Testis (tissue), 2 donors: ENCODE measurements at regions not wholly inside any gene's neighbourhood (a gene's known extent, or its start where the extent isn't known, plus 50 kb on each side); places are given as distances from the start of the nearest gene placed in this dataset.

Source experiments
- POLR2A ChIP-seq: fragments of 450-650 bp; IDR thresholded peaks from one replicate; pipeline ENCODE4 v1.6.1; 2017; ENCODE audit warnings: antibody characterized with exemption, mild to moderate bottlenecking, moderate library complexity
- TF ChIP-seq, protein P1 (sequence below), 3 experiments: fragments of 450-650 bp in 2 of 3; fragments of 200-600 bp in 1 of 3; sonication (generic) in 1 of 3; IDR thresholded peaks; one replicate each; pipeline ENCODE4 v1.5.1; 2016 to 2019; ENCODE audit warnings: antibody characterized with exemption in 3 of 3, mild to moderate bottlenecking in 2 of 3, moderate library complexity in 1 of 3

DNA sequence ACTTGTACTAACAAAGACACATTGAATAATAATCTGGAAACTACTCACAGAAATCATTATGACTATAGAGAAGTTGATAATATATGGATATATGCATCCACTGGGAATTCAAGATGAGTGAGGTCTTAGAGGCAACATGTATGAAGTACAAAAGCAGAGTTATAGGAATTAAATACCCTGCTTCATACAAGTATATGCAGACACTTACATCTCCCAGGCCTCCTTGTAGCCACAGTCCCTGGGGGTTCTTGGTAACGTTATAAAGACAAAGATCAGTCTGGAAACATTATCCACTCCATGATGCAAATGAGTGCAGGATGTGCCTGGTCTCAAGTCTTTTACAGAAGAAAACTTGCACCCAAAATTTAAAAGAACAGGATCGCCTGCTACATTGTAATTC lies 92.4 kb upstream of the ANXA1 start:
- TF ChIP-seq, protein P1, sequence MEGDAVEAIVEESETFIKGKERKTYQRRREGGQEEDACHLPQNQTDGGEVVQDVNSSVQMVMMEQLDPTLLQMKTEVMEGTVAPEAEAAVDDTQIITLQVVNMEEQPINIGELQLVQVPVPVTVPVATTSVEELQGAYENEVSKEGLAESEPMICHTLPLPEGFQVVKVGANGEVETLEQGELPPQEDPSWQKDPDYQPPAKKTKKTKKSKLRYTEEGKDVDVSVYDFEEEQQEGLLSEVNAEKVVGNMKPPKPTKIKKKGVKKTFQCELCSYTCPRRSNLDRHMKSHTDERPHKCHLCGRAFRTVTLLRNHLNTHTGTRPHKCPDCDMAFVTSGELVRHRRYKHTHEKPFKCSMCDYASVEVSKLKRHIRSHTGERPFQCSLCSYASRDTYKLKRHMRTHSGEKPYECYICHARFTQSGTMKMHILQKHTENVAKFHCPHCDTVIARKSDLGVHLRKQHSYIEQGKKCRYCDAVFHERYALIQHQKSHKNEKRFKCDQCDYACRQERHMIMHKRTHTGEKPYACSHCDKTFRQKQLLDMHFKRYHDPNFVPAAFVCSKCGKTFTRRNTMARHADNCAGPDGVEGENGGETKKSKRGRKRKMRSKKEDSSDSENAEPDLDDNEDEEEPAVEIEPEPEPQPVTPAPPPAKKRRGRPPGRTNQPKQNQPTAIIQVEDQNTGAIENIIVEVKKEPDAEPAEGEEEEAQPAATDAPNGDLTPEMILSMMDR (IDR thresholded peaks at IDR 0.05): no peak
- TF ChIP-seq POLR2A: no peak
